ENCODE measurements at regions not wholly inside any gene's neighbourhood (a gene's known extent, or its start where the extent isn't known, plus 50 kb on each side); places are given as distances from the start of the nearest gene placed in this dataset.

DNA sequence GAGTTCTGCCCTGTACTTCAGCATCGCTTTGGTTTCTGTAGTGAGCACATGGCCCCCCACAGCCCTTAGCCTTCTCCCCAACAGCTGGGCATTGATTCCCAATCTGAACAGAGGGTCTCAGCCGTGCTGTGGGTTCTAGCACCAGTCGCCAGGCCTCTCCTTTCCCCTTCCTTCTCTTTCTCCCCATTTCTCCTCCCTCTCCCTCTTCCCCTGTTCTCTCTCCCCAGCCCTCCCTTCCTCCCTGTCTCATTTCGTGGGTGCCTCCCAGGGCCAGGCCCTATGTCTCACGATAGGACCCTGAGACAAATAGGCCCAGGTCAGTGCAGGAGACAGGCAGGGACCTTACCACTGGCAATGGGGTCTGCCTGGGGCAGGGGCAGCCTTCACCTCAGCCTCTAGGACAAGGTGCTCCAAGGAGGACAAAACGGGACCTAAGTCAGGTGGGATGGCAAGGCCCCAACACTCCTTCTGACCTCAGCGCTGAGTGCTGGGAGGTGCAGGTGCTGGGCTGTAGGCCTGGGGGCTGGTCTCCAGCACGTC, 143.4 kb upstream of the GPC1 start (continued):
- no peak for TF ChIP-seq MEF2A (IDR thresholded peaks at IDR 0.05; ENCODE audit: borderline replicate concordance, low read depth)

DNA sequence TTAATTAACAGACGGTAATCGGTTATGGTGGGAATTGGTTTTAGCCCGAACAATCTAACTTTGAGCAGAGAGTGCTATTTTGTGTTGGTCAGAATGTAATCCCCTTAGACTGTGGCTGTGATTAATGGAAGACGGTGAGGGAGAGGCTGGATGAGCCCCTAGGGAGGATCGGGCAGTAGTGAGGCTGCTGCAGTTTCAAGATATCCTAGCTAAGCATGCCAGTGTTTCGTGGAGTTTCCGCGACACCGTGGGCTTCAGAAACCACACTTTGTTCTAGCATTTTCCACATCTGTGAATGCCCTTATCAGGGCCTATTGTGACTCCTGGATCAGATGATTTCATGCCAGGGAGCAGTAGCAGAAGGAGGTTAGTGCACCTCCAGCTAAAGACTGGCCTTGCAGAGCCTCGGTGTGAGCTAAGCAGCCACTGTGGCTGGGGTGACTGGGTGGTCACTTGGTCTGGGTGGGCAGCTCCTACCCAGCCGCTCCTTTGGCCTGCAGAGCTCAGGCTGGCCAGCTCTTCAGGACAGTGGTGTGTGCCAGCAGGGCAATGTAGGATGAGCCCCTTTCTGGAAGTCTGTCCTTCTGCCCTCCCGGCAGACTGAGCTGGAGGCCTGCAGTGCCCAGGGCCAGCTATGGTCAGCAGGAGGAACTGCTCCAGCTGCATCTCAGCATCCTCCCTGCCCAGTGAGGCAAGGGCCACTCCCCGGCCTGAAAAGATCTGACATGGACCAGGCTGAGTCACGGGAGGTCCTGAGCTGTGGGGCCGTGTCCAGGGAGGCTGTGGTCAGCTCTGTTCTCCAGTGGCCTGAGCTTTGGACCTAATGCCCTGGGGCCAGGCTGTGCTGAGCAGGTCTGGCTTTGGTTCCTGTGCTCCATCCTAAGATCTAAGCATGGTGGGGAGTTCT, 142.6 kb upstream of the GPC1 start:
- Histone ChIP-seq H2AFZ (ENCODE audit: low read depth) (no peak overlapping the region), H3K4me2 (no peak overlapping the region), H3K36me3 (replicated peaks in 1 of 2; ENCODE audit: control insufficient read depth in 1 of 2, insufficient read depth in 2 of 2, low read length in 1 of 2) (no peaks in the 10 kb centered on the region), H3K27me3 (ENCODE audit: insufficient read depth) (no peaks in the 10 kb centered on the region), H3K4me3 (ENCODE audit: low read depth in 2 of 2, low read length in 1 of 2) (no peak overlapping the region), H3K9me3 (no peaks in the 10 kb centered on the region), H3K9me2 (no peaks in the 10 kb centered on the region), H3K79me2 (ENCODE audit: insufficient read depth) (no peaks in the 10 kb centered on the region), H3K4me1 (ENCODE audit: control insufficient read depth in 1 of 2, insufficient read depth in 2 of 2, low read depth in 1 of 2, low read length in 1 of 2) (peaks cover 0 to 5% of the 10 kb centered on the region in 2 experiments; a peak in 1 of 4 replicates), H3K9ac (no peak overlapping the region), H3K27ac (ENCODE audit: low read depth in 2 of 2, low read length in 1 of 2) (no peak overlapping the region), H3F3A (replicated peaks; ENCODE audit: insufficient read depth) (no peaks in the 10 kb centered on the region), H4K20me1 (ENCODE audit: insufficient read depth) (no peaks in the 10 kb centered on the region)
- ChIA-PET POLR2A (no interaction called here), CTCF (interaction anchor here (0.7 to 1.5 kb wide), 4 partner anchors 9 to 146 kb away, joined by 3 to 4 read pairs (median 3); no protein-coding TSS in a partner anchor)
- 67% methylated on average over 11 of the region's 15 CpGs for WGBS (ENCODE audit: low lambda C conversion rate)
- TF ChIP-seq MXI1 (IDR thresholded peaks at IDR 0.05; ENCODE audit: low read depth, low read length) = no peak
- TF ChIP-seq FOXJ3 (CRISPR knock-in tag; IDR thresholded peaks at IDR 0.05) = no peak
- TF ChIP-seq FOSL2 (IDR thresholded peaks at IDR 0.05; ENCODE audit: borderline replicate concordance, low read depth) = no peak
- no peak for TF ChIP-seq EP300 (IDR thresholded peaks at IDR 0.05; ENCODE audit: borderline replicate concordance in 1 of 2, low read depth in 1 of 2, low read length in 1 of 2)
- TF ChIP-seq FOXM1 (IDR thresholded peaks at IDR 0.05; ENCODE audit: low read depth) = no peak
- TF ChIP-seq USF2 (IDR thresholded peaks at IDR 0.05; ENCODE audit: borderline replicate concordance, low read depth, low read length) = no peak
- TF ChIP-seq IRF3 (IDR thresholded peaks at IDR 0.05; ENCODE audit: low read depth, low read length) = no peak
- TF ChIP-seq YY1 (IDR thresholded peaks at IDR 0.05; ENCODE audit: low read depth) = no peak
- TF ChIP-seq POLR2AphosphoS5 (IDR thresholded peaks at IDR 0.05; ENCODE audit: low read depth, low read length) = no peak
- no peak for TF ChIP-seq SMC3 (IDR thresholded peaks at IDR 0.05; ENCODE audit: low read depth, low read length)
- peak; percentile 25 for DNase-seq

Data from SK-N-SH (cell line).